HepG2 (cell line): ENCODE measurements at regions not wholly inside any gene's neighbourhood (a gene's known extent, or its start where the extent isn't known, plus 50 kb on each side); places are given as distances from the start of the nearest gene placed in this dataset.

Source experiments
- ATAC-seq: fragments of 200-7000 bp; cut with Tn5 transposase; 3 replicates; pipeline ENCODE4 v1.9.1; 2020; ENCODE audit warnings: mild to moderate bottlenecking, moderate library complexity
- BruUV-seq: library from RNA; stranded (reverse); fragments of 400-500 nt; replicated peaks from 2 replicates; lab custom pipeline; 2021; lab: Mats Ljungman, UMichigan
- CTCF ChIA-PET: fragments of 300-600 bp; formaldehyde crosslinking; extraction: SDS; loops from one replicate; lab custom pipeline; 2021; ENCODE audit warnings: low total read pairs, inconsistent platforms, low intra/inter-chr PET ratio; lab: Yijun Ruan, JAX
- POLR2A ChIA-PET: fragments of 350-600 bp; sonication (Branson Sonifier 250); formaldehyde crosslinking; loops from one replicate; lab custom pipeline; 2020; ENCODE audit warnings: antibody characterized with exemption, inconsistent platforms; lab: Yijun Ruan, JAX
- DNase-seq: peaks from one replicate; pipeline ENCODE4 v3.0.0-alpha.2; 2015; ENCODE audit warnings: low spot score
- FAIRE-seq: peaks from 3 replicates; lab custom pipeline; 2011; peaks lifted over from hg19 to GRCh38; lab: Jason Lieb, UNC
- H2AFZ ChIP-seq: one replicate; pipeline ENCODE4 v1.6.1; 2011; ENCODE audit warnings: low read length, inconsistent platforms
- H3K27ac ChIP-seq: fragments of 300-600 bp; 3 replicates; pipeline ENCODE4 v1.8.0; 2011; ENCODE audit warnings: mixed run types, mild to moderate bottlenecking, mixed read lengths, low read length, inconsistent platforms; ENCODE audit not compliant: insufficient read depth; ENCODE audit errors: extremely low read length
- H3K27me3 ChIP-seq, 2 experiments: fragments of 200-600 bp in 1 of 2; 2 replicates in 1 of 2; 3 replicates in 1 of 2; pipeline versions ENCODE4 v1.6.0 to v1.8.0; 2011; ENCODE audit warnings: low read length in 2 of 2, mild to moderate bottlenecking in 2 of 2, moderate library complexity in 2 of 2, inconsistent platforms in 1 of 2; ENCODE audit not compliant: insufficient read depth in 2 of 2, control insufficient read depth in 1 of 2
- H3K36me3 ChIP-seq, 2 experiments: fragments of 200-600 bp in 1 of 2; replicated peaks in 1 of 2; 2 replicates in 1 of 2; 3 replicates in 1 of 2; pipeline versions ENCODE4 v1.5.1 to v1.8.0; 2011; ENCODE audit warnings: low read length in 2 of 2, inconsistent platforms in 1 of 2; ENCODE audit not compliant: insufficient read depth in 2 of 2, control insufficient read depth in 1 of 2
- H3K4me1 ChIP-seq: 2 replicates; pipeline ENCODE4 v1.5.1; 2012; ENCODE audit warnings: low read length, inconsistent platforms; ENCODE audit not compliant: insufficient read depth
- H3K4me2 ChIP-seq: 2 replicates; pipeline ENCODE4 v1.6.0; 2011; ENCODE audit warnings: low read depth, low read length, inconsistent platforms
- H3K4me3 ChIP-seq, 3 experiments: fragments of 200-600 bp in 1 of 3; sonication (generic), shearing (Covaris generic) in 1 of 3; replicated peaks in 1 of 3; 2 replicates each; pipeline ENCODE4 v1.5.1; 2011 to 2016; ENCODE audit warnings: low read length in 3 of 3, inconsistent platforms in 2 of 3, low read depth in 2 of 3, mild to moderate bottlenecking in 2 of 3, control low read depth in 1 of 3, mixed read lengths in 1 of 3; ENCODE audit not compliant: insufficient read depth in 1 of 3
- H3K79me2 ChIP-seq: one replicate; pipeline ENCODE4 v1.6.1; 2011; ENCODE audit warnings: low read length, inconsistent platforms; ENCODE audit not compliant: insufficient read depth
- H3K9ac ChIP-seq: 2 replicates; pipeline ENCODE4 v1.6.0; 2011; ENCODE audit warnings: mild to moderate bottlenecking, low read depth, low read length, inconsistent platforms; ENCODE audit not compliant: insufficient read depth
- H3K9me3 ChIP-seq: 2 replicates; pipeline ENCODE4 v1.5.1; 2012; ENCODE audit warnings: mild to moderate bottlenecking, low read length
- H4K20me1 ChIP-seq: 2 replicates; pipeline ENCODE4 v1.6.0; 2011; ENCODE audit warnings: inconsistent platforms, mild to moderate bottlenecking, low read length, moderate library complexity; ENCODE audit not compliant: insufficient read depth
- EED ChIP-seq: sonication (generic); formaldehyde crosslinking; IDR thresholded peaks from 2 replicates; pipeline ENCODE4 v1.5.0; 2020; ENCODE audit warnings: mild to moderate bottlenecking, missing genetic modification reagents
- GATAD2A ChIP-seq: IDR thresholded peaks from 2 replicates; pipeline ENCODE4 v1.6.1; 2016
- MTF2 ChIP-seq: sonication (generic); formaldehyde crosslinking; IDR thresholded peaks from 2 replicates; pipeline ENCODE4 v1.5.0; 2020; ENCODE audit warnings: missing genetic modification reagents, borderline replicate concordance
- NR3C1 ChIP-seq: sonication (generic); formaldehyde crosslinking; IDR thresholded peaks from 2 replicates; pipeline ENCODE4 v1.4.0; 2020; ENCODE audit warnings: missing genetic modification reagents
- ZFP82 ChIP-seq: sonication (generic); formaldehyde crosslinking; IDR thresholded peaks from 2 replicates; pipeline ENCODE4 v1.5.1; 2020; ENCODE audit warnings: mild to moderate bottlenecking, missing genetic modification reagents, borderline replicate concordance
- ZKSCAN5 ChIP-seq: sonication (generic); formaldehyde crosslinking; IDR thresholded peaks from 2 replicates; pipeline ENCODE4 v1.5.1; 2020; ENCODE audit warnings: mild to moderate bottlenecking, missing genetic modification reagents
- ZNF432 ChIP-seq: sonication (generic); formaldehyde crosslinking; IDR thresholded peaks from 2 replicates; pipeline ENCODE4 v1.5.0; 2020; ENCODE audit warnings: missing genetic modification reagents, mild to moderate bottlenecking, borderline replicate concordance
- ZNF644 ChIP-seq: IDR thresholded peaks from 2 replicates; pipeline ENCODE4 v1.6.1; 2016; ENCODE audit warnings: low read depth
- ZNF790 ChIP-seq: sonication (generic); formaldehyde crosslinking; IDR thresholded peaks from 2 replicates; pipeline ENCODE4 v1.8.0; 2022; ENCODE audit warnings: missing genetic modification reagents, mild to moderate bottlenecking, borderline replicate concordance
- WGBS: methylation state at CpG from one replicate; pipeline ENCODE4 v1.1.6; 2017; ENCODE audit warnings: low lambda C conversion rate; 5-methylcytosine and 5-hydroxymethylcytosine counted together
- in situ Hi-C: cut with HindIII; loops from 2 replicates; pipeline ENCODE4 v1.10.0; 2017; ENCODE audit warnings: low pct_unique_long_range_greater_than_20kb; ENCODE audit not compliant: extremely low pct_ligation_motif_present
- intact Hi-C: fragments of 100-400 bp; cut with micrococcal nuclease; formaldehyde crosslinking; loops from one replicate; pipeline ENCODE4 v1.10.0; 2022; ENCODE audit not compliant: unreplicated experiment
- TF ChIP-seq, protein P1 (sequence below): sonication (generic); formaldehyde crosslinking; IDR thresholded peaks from 2 replicates; pipeline ENCODE4 v1.9.0; 2021; ENCODE audit warnings: missing genetic modification reagents, borderline replicate concordance
- TF ChIP-seq, protein P2 (sequence below): sonication (generic); formaldehyde crosslinking; IDR thresholded peaks from 2 replicates; pipeline ENCODE4 v1.9.0; 2022; ENCODE audit warnings: missing genetic modification reagents, mild to moderate bottlenecking, borderline replicate concordance
- TF ChIP-seq, protein P3 (sequence below): sonication (generic); formaldehyde crosslinking; IDR thresholded peaks from 2 replicates; pipeline ENCODE4 v1.5.0; 2020; ENCODE audit warnings: mild to moderate bottlenecking, low read depth, missing genetic modification reagents, borderline replicate concordance
- TF ChIP-seq, protein P4 (sequence below): sonication (generic); formaldehyde crosslinking; IDR thresholded peaks from 2 replicates; pipeline ENCODE4 v1.5.0; 2020; ENCODE audit warnings: mild to moderate bottlenecking, missing genetic modification reagents
- TF ChIP-seq, protein P5 (sequence below): sonication (generic); formaldehyde crosslinking; IDR thresholded peaks from 2 replicates; pipeline ENCODE4 v1.5.0; 2020; ENCODE audit warnings: missing genetic modification reagents

DNA sequence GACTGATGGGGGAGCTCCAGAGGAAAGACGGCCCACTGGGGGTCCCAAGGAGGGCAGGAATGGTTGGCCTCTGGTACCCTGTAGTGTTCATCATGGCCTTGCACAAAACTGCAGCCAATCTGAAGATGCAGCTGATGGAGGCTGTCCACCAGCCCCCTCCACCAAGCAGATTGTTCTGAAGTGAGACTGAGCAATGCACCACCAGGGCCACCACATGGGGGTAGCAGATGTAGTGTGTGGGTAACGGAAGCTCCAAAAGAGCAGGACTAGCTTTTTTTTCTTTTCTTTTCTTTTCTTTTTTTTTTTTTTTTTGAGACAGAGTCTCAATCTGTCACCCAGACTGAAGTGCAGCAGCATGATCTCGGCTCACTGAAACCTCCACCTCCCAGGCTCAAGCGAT, 181.0 kb upstream of the MYLIP start (continued):
- TF ChIP-seq NR3C1: no peak
- no peak for TF ChIP-seq ZKSCAN5 (CRISPR knock-in tag)
- no peak for TF ChIP-seq ZNF432 (CRISPR knock-in tag)
- TF ChIP-seq, protein P1, sequence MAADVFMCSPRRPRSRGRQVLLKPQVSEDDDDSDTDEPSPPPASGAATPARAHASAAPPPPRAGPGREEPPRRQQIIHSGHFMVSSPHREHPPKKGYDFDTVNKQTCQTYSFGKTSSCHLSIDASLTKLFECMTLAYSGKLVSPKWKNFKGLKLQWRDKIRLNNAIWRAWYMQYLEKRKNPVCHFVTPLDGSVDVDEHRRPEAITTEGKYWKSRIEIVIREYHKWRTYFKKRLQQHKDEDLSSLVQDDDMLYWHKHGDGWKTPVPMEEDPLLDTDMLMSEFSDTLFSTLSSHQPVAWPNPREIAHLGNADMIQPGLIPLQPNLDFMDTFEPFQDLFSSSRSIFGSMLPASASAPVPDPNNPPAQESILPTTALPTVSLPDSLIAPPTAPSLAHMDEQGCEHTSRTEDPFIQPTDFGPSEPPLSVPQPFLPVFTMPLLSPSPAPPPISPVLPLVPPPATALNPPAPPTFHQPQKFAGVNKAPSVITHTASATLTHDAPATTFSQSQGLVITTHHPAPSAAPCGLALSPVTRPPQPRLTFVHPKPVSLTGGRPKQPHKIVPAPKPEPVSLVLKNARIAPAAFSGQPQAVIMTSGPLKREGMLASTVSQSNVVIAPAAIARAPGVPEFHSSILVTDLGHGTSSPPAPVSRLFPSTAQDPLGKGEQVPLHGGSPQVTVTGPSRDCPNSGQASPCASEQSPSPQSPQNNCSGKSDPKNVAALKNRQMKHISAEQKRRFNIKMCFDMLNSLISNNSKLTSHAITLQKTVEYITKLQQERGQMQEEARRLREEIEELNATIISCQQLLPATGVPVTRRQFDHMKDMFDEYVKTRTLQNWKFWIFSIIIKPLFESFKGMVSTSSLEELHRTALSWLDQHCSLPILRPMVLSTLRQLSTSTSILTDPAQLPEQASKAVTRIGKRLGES: no peak

DNA sequence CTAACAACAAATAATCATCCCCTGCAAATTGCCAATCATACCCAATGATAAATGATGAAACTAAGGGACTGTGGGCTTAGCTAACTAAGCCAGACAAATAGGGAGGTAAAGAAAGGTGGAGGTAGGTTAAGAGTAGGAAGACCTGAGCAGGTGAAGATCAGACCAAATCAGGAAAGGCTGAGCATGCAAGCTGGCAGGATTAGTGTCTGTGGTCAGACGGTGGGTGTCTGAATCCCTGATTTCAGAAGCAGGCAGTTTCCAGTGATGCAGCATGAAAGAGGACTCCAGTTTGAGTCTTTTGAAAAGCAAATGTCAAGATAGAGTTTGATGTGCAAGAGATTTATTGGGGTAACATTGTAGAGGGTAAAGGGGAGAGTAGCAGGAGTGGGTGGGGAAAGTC, 181.4 kb upstream of the MYLIP start:
- H3K9me3 ChIP-seq: no peaks in the 10 kb centered on the region
- H3K27ac ChIP-seq: no peak overlapping the region
- DNase-seq (no peak), ATAC-seq (no peak), FAIRE-seq (no peak)
- no peak overlapping the region for H3K9ac ChIP-seq
- POLR2A ChIA-PET: no interaction called here
- in situ Hi-C loops (no loop called here), intact Hi-C loops (no loop called here)
- peaks cover 22% of the 10 kb centered on the region for H3K4me1 ChIP-seq
- no peak overlapping the region for H3K4me2 ChIP-seq
- no peaks in the 10 kb centered on the region for H3K36me3 ChIP-seq
- no peaks in the 10 kb centered on the region; the same call in 1 of the 2 replicates for H4K20me1 ChIP-seq
- H3K79me2 ChIP-seq: no peaks in the 10 kb centered on the region
- CTCF ChIA-PET: no interaction called here
- H3K4me3 ChIP-seq: no peak overlapping the region
- TF ChIP-seq, protein P2, sequence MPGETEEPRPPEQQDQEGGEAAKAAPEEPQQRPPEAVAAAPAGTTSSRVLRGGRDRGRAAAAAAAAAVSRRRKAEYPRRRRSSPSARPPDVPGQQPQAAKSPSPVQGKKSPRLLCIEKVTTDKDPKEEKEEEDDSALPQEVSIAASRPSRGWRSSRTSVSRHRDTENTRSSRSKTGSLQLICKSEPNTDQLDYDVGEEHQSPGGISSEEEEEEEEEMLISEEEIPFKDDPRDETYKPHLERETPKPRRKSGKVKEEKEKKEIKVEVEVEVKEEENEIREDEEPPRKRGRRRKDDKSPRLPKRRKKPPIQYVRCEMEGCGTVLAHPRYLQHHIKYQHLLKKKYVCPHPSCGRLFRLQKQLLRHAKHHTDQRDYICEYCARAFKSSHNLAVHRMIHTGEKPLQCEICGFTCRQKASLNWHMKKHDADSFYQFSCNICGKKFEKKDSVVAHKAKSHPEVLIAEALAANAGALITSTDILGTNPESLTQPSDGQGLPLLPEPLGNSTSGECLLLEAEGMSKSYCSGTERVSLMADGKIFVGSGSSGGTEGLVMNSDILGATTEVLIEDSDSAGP (CRISPR knock-in tag): no peak
- TF ChIP-seq ZNF644 (CRISPR knock-in tag): no peak
- no peak for TF ChIP-seq ZFP82 (CRISPR knock-in tag)
- TF ChIP-seq GATAD2A (CRISPR knock-in tag): no peak
- TF ChIP-seq ZNF790 (CRISPR knock-in tag): no peak
- TF ChIP-seq, protein P3, sequence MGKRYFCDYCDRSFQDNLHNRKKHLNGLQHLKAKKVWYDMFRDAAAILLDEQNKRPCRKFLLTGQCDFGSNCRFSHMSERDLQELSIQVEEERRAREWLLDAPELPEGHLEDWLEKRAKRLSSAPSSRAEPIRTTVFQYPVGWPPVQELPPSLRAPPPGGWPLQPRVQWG (CRISPR knock-in tag): no peak
- TF ChIP-seq EED (CRISPR knock-in tag): no peak
- TF ChIP-seq, protein P4, sequence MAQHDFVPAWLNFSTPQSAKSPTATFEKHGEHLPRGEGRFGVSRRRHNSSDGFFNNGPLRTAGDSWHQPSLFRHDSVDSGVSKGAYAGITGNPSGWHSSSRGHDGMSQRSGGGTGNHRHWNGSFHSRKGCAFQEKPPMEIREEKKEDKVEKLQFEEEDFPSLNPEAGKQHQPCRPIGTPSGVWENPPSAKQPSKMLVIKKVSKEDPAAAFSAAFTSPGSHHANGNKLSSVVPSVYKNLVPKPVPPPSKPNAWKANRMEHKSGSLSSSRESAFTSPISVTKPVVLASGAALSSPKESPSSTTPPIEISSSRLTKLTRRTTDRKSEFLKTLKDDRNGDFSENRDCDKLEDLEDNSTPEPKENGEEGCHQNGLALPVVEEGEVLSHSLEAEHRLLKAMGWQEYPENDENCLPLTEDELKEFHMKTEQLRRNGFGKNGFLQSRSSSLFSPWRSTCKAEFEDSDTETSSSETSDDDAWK (CRISPR knock-in tag): no peak
- no peak for TF ChIP-seq MTF2 (CRISPR knock-in tag)
- TF ChIP-seq, protein P5, sequence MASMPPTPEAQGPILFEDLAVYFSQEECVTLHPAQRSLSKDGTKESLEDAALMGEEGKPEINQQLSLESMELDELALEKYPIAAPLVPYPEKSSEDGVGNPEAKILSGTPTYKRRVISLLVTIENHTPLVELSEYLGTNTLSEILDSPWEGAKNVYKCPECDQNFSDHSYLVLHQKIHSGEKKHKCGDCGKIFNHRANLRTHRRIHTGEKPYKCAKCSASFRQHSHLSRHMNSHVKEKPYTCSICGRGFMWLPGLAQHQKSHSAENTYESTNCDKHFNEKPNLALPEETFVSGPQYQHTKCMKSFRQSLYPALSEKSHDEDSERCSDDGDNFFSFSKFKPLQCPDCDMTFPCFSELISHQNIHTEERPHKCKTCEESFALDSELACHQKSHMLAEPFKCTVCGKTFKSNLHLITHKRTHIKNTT (CRISPR knock-in tag): no peak
- WGBS: 0% methylated on average over 1 of the region's 1 CpG
- H3K27me3 ChIP-seq: peaks cover 2 to 68% of the 10 kb centered on the region in 2 experiments
- no TSS peak for BruUV-seq
- H2AFZ ChIP-seq: no peak overlapping the region
